Stimulated activated CD4-positive, alpha-beta T cell treated with anti-CD3 and anti-CD28 coated beads, Interleukin-1b, Interleukin-23, amount 100 ng/mL, for 4 hours (primary cell): ENCODE measurements at regions not wholly inside any gene's neighbourhood (a gene's known extent, or its start where the extent isn't known, plus 50 kb on each side); places are given as distances from the start of the nearest gene placed in this dataset.
"Not testable (repeated sequence)": the region's sequence is repeated elsewhere in the genome, so short reads cannot be mapped to it uniquely, and the experiment has no call there.

Source experiments
- DNase-seq, 2 donors: peaks; one replicate each; pipeline ENCODE4 v3.0.0-alpha.2; 2020; ENCODE audit warnings: low read depth in 2 of 2

- DNase-seq, result no peak
Observed at GRCh38 chr5:125411071-125411743, 664.8 kb upstream of the ZNF608 start.

GRCh38 chr5:125411744-125412560 is 665.5 kb upstream of the ZNF608 start:
- DNase-seq, result no peak

GRCh38 chr5:125412561-125413495 is 666.4 kb upstream of the ZNF608 start:
- no peak for DNase-seq

- DNase-seq, result no peak
Observed at GRCh38 chr5:125413496-125414274, 667.2 kb upstream of the ZNF608 start.

GRCh38 chr5:125415126-125415525 is 668.7 kb upstream of the ZNF608 start:
- DNase-seq, result no peak

- no peak for DNase-seq
Observed at GRCh38 chr5:125416055-125416454, 669.6 kb upstream of the ZNF608 start.

GRCh38 chr5:125421006-125421405 is 674.6 kb upstream of the ZNF608 start:
- no peak for DNase-seq

- no peak for DNase-seq
Observed at GRCh38 chr5:125422342-125422741, 675.9 kb upstream of the ZNF608 start.

- DNase-seq, result no peak
Observed at GRCh38 chr5:125424402-125425141, 678.1 kb upstream of the ZNF608 start.

- no peak for DNase-seq
Observed at GRCh38 chr5:125429498-125429897, 683.1 kb upstream of the ZNF608 start.

- DNase-seq, result no peak
Observed at GRCh38 chr5:125433457-125433856, 687.0 kb upstream of the ZNF608 start.

- no peak for DNase-seq
Observed at GRCh38 chr5:125439243-125439642, 692.8 kb upstream of the ZNF608 start.

- DNase-seq, result no peak
Observed at GRCh38 chr5:125440905-125441304, 694.5 kb upstream of the ZNF608 start.

- DNase-seq, result no peak
Observed at GRCh38 chr5:125446986-125447385, 700.5 kb upstream of the ZNF608 start.

GRCh38 chr5:125450771-125451170 is 704.3 kb upstream of the ZNF608 start:
- DNase-seq, result no peak

- DNase-seq, result no peak
Observed at GRCh38 chr5:125451622-125452021, 705.2 kb upstream of the ZNF608 start.

GRCh38 chr5:125452991-125453390 is 706.6 kb upstream of the ZNF608 start:
- no peak for DNase-seq

GRCh38 chr5:125455041-125455440 is 708.6 kb upstream of the ZNF608 start:
- no peak for DNase-seq

GRCh38 chr5:125456005-125456404 is 709.6 kb upstream of the ZNF608 start:
- DNase-seq, result not testable (repeated sequence)

- no peak for DNase-seq
Observed at GRCh38 chr5:125457617-125458016, 711.2 kb upstream of the ZNF608 start.

GRCh38 chr5:125458949-125459348 is 712.5 kb upstream of the ZNF608 start:
- not testable (repeated sequence) for DNase-seq
